SK-N-SH (cell line): ENCODE measurements at regions not wholly inside any gene's neighbourhood (a gene's known extent, or its start where the extent isn't known, plus 50 kb on each side); places are given as distances from the start of the nearest gene placed in this dataset.

Source experiments
- CTCF ChIA-PET: fragments of 300-600, 350-600 bp; formaldehyde crosslinking; extraction: SDS; loops from one replicate; lab custom pipeline; 2021; lab: Yijun Ruan, JAX
- POLR2A ChIA-PET: fragments of 350-600 bp; sonication (Branson Sonifier 250); formaldehyde crosslinking; extraction: SDS; loops from one replicate; lab custom pipeline; 2020; ENCODE audit warnings: antibody characterized with exemption, inconsistent platforms; lab: Yijun Ruan, JAX
- DNase-seq: peaks from one replicate; pipeline ENCODE4 v3.0.0; 2012
- H2AFZ ChIP-seq: fragments of 200-600 bp; sonication (generic); 2 replicates; pipeline ENCODE4 v1.8.1; 2016; ENCODE audit warnings: antibody characterized with exemption, mild to moderate bottlenecking, low read depth
- H3F3A ChIP-seq: fragments of 200-600 bp; sonication (generic); replicated peaks from 2 replicates; pipeline ENCODE3; 2016; ENCODE audit warnings: antibody characterized with exemption, mild to moderate bottlenecking; ENCODE audit not compliant: insufficient read depth
- H3K27ac ChIP-seq, 2 experiments: fragments of 200-500 bp in 1 of 2; fragments of 200-600 bp in 1 of 2; sonication (Bioruptor generic) in 1 of 2; sonication (generic), shearing (Covaris generic) in 1 of 2; 2 replicates each; pipeline versions ENCODE4 v1.5.1 to v1.6.1; 2014 to 2016; ENCODE audit warnings: low read depth in 2 of 2, inconsistent platforms in 1 of 2, low read length in 1 of 2, mild to moderate bottlenecking in 1 of 2, mixed read lengths in 1 of 2
- H3K27me3 ChIP-seq: fragments of 200-600 bp; sonication (generic), shearing (Covaris generic); 2 replicates; pipeline ENCODE4 v1.6.1; 2016; ENCODE audit warnings: mixed run types; ENCODE audit not compliant: insufficient read depth
- H3K36me3 ChIP-seq, 2 experiments: fragments of 200-500 bp in 1 of 2; fragments of 200-600 bp in 1 of 2; sonication (Bioruptor generic) in 1 of 2; sonication (generic) in 1 of 2; replicated peaks in 1 of 2; 2 replicates each; pipeline versions ENCODE3 to v1.5.1; 2014 to 2016; ENCODE audit warnings: low read length in 1 of 2, mild to moderate bottlenecking in 1 of 2; ENCODE audit not compliant: insufficient read depth in 2 of 2, control insufficient read depth in 1 of 2
- H3K4me1 ChIP-seq, 2 experiments: fragments of 200-500 bp in 1 of 2; fragments of 200-600 bp in 1 of 2; sonication (Bioruptor generic) in 1 of 2; sonication (generic), shearing (Covaris generic) in 1 of 2; 2 replicates each; pipeline versions ENCODE4 v1.5.1 to v1.6.1; 2014 to 2016; ENCODE audit warnings: low read depth in 1 of 2, low read length in 1 of 2, mixed run types in 1 of 2; ENCODE audit not compliant: insufficient read depth in 2 of 2, control insufficient read depth in 1 of 2
- H3K4me2 ChIP-seq: fragments of 200-600 bp; sonication (generic), shearing (Covaris generic); 2 replicates; pipeline ENCODE4 v1.6.1; 2017; ENCODE audit warnings: mixed run types
- H3K4me3 ChIP-seq, 2 experiments: fragments of 200-500 bp in 1 of 2; fragments of 200-600 bp in 1 of 2; sonication (Bioruptor generic) in 1 of 2; sonication (generic), shearing (Covaris generic) in 1 of 2; 2 replicates each; pipeline versions ENCODE4 v1.5.1 to v1.8.1; 2014 to 2016; ENCODE audit warnings: low read depth in 2 of 2, inconsistent platforms in 1 of 2, low read length in 1 of 2, mild to moderate bottlenecking in 1 of 2, mixed read lengths in 1 of 2, moderate library complexity in 1 of 2
- H3K79me2 ChIP-seq: fragments of 200-600 bp; sonication (generic); 2 replicates; pipeline ENCODE4 v1.8.1; 2017; ENCODE audit warnings: mild to moderate bottlenecking; ENCODE audit not compliant: insufficient read depth
- H3K9ac ChIP-seq: fragments of 200-600 bp; sonication (generic); 2 replicates; pipeline ENCODE4 v1.6.1; 2017; ENCODE audit warnings: mixed run types
- H3K9me2 ChIP-seq: fragments of 200-600 bp; sonication (generic); 2 replicates; pipeline ENCODE4 v1.6.1; 2017; ENCODE audit warnings: mixed run types
- H3K9me3 ChIP-seq: fragments of 200-600 bp; sonication (generic); 2 replicates; pipeline ENCODE4 v1.6.1; 2017; ENCODE audit warnings: mixed run types, mild to moderate bottlenecking, moderate library complexity
- H4K20me1 ChIP-seq: fragments of 200-600 bp; sonication (generic); 2 replicates; pipeline ENCODE4 v1.6.1; 2017; ENCODE audit warnings: mild to moderate bottlenecking, mixed run types; ENCODE audit not compliant: insufficient read depth
- CHD2 ChIP-seq: fragments of 150-350 bp; IDR thresholded peaks from 2 replicates; pipeline ENCODE4 v1.6.1; 2018; ENCODE audit warnings: low read length; ENCODE audit not compliant: partially characterized antibody
- CTCF ChIP-seq: fragments of 200-600 bp; sonication (generic); IDR thresholded peaks from 2 replicates; pipeline ENCODE4 v1.6.1; 2017; ENCODE audit warnings: antibody characterized with exemption, mild to moderate bottlenecking, moderate library complexity
- EZH2phosphoT487 ChIP-seq: fragments of 200-600 bp; sonication (generic); IDR thresholded peaks from 2 replicates; pipeline ENCODE4 v1.6.1; 2017; ENCODE audit warnings: low read depth, mixed run types, mild to moderate bottlenecking, antibody characterized with exemption, moderate library complexity, borderline replicate concordance
- FOXM1 ChIP-seq: IDR thresholded peaks from 2 replicates; pipeline ENCODE4 v1.4.0; 2012; ENCODE audit warnings: low read depth, mild to moderate bottlenecking
- GATA2 ChIP-seq: sonication (generic); formaldehyde crosslinking; IDR thresholded peaks from 2 replicates; pipeline ENCODE4 v1.5.0; 2020; ENCODE audit warnings: mild to moderate bottlenecking, missing genetic modification reagents
- JUND ChIP-seq: IDR thresholded peaks from 2 replicates; pipeline ENCODE4 v1.4.0; 2012
- MEF2A ChIP-seq: IDR thresholded peaks from 2 replicates; pipeline ENCODE4 v1.4.0; 2012; ENCODE audit warnings: low read depth, borderline replicate concordance
- MXI1 ChIP-seq: IDR thresholded peaks from 2 replicates; pipeline ENCODE4 v1.6.1; 2012; ENCODE audit warnings: mild to moderate bottlenecking, low read depth, low read length, improper control_type of control experiment
- NFIC ChIP-seq: IDR thresholded peaks from 2 replicates; pipeline ENCODE4 v1.4.0; 2012; ENCODE audit warnings: borderline replicate concordance
- PBX3 ChIP-seq: IDR thresholded peaks from 2 replicates; pipeline ENCODE4; 2012
- POLR2AphosphoS5 ChIP-seq: IDR thresholded peaks from 2 replicates; pipeline ENCODE4 v1.6.1; 2012; ENCODE audit warnings: low read depth, low read length
- RAD21 ChIP-seq: IDR thresholded peaks from 2 replicates; pipeline ENCODE4 v1.6.1; 2012; ENCODE audit warnings: mild to moderate bottlenecking, low read length
- REST ChIP-seq: IDR thresholded peaks from 2 replicates; pipeline ENCODE4 v1.6.1; 2012; ENCODE audit warnings: mild to moderate bottlenecking, low read depth, low read length, moderate library complexity
- RFX5 ChIP-seq: IDR thresholded peaks from 2 replicates; pipeline ENCODE4 v1.6.1; 2012; ENCODE audit warnings: mild to moderate bottlenecking, improper control_type of control experiment, low read length
- SIN3A ChIP-seq: IDR thresholded peaks from 2 replicates; pipeline ENCODE4 v1.6.1; 2012; ENCODE audit warnings: low read depth, mild to moderate bottlenecking, low read length, moderate library complexity, borderline replicate concordance
- SMC3 ChIP-seq: IDR thresholded peaks from 2 replicates; pipeline ENCODE4 v1.6.1; 2012; ENCODE audit warnings: low read depth, low read length, improper control_type of control experiment
- USF1 ChIP-seq: IDR thresholded peaks from 2 replicates; pipeline ENCODE4 v1.4.0; 2012; ENCODE audit warnings: low read depth, borderline replicate concordance
- WGBS: methylation state at CpG from one replicate; pipeline ENCODE4 v1.1.6; 2017; ENCODE audit warnings: low lambda C conversion rate; 5-methylcytosine and 5-hydroxymethylcytosine counted together
- TF ChIP-seq, protein P1 (sequence below): IDR thresholded peaks from 2 replicates; pipeline ENCODE4 v1.4.0; 2012; ENCODE audit warnings: low read depth, borderline replicate concordance

DNA sequence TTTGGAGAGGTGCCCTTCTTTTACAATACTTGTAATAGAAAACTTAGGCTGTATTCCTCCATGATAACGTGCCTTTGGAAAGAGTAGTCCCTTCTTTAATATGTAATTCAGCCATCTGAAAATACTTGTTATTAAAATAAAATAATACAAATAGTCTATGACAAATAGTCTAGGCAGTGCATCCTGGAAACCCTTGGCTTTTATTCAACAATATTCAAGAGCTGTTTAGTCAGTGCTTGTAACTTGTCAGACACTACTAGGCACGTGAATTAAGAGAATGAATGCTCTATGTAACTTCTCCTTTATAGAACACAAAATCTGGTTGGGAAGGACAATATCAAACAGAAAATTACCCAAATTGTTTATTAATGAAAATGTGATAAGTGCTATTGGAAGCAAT, 388.2 kb downstream of the MTX2 start:
- DNase-seq, result no peak

More for the DNA sequence above, 388.2 kb downstream of the MTX2 start:
- Histone ChIP-seq H4K20me1 (no peaks in the 10 kb centered on the region), H3K79me2 (no peaks in the 10 kb centered on the region), H3K27ac (no peak overlapping the region), H3K36me3 (no peaks in the 10 kb centered on the region), H2AFZ (0 out of 2 replicates have a peak overlapping the region, but pooled peaks have one; percentile 30), H3K4me1 (peaks cover 6 to 24% of the 10 kb centered on the region in 2 experiments; a peak in 3 of 4 replicates), H3K4me3 (no peak overlapping the region), H3F3A (no peaks in the 10 kb centered on the region), H3K9me2 (no peaks in the 10 kb centered on the region), H3K27me3 (no peaks in the 10 kb centered on the region), H3K9me3 (no peaks in the 10 kb centered on the region), H3K9ac (no peak overlapping the region), H3K4me2 (no peak overlapping the region)
- POLR2A ChIA-PET, result no interaction called here
- TF ChIP-seq SIN3A (no peak), CTCF (no peak), FOXM1 (no peak), EZH2phosphoT487 (no peak), RFX5 (no peak), GATA2 (no peak), MXI1 (no peak), REST (no peak), PBX3 (no peak), SMC3 (no peak), MEF2A (no peak), JUND (no peak), USF1 (no peak), RAD21 (no peak), POLR2AphosphoS5 (no peak), CHD2 (no peak), NFIC (no peak)
- TF ChIP-seq, protein P1, sequence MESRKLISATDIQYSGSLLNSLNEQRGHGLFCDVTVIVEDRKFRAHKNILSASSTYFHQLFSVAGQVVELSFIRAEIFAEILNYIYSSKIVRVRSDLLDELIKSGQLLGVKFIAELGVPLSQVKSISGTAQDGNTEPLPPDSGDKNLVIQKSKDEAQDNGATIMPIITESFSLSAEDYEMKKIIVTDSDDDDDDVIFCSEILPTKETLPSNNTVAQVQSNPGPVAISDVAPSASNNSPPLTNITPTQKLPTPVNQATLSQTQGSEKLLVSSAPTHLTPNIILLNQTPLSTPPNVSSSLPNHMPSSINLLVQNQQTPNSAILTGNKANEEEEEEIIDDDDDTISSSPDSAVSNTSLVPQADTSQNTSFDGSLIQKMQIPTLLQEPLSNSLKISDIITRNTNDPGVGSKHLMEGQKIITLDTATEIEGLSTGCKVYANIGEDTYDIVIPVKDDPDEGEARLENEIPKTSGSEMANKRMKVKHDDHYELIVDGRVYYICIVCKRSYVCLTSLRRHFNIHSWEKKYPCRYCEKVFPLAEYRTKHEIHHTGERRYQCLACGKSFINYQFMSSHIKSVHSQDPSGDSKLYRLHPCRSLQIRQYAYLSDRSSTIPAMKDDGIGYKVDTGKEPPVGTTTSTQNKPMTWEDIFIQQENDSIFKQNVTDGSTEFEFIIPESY, result no peak
- WGBS, result 58% methylated on average over 2 of the region's 2 CpGs
- CTCF ChIA-PET, result interaction anchor here (31.9 kb wide), 1 partner anchor 525 kb away, joined by 1047 read pairs; the partner anchor contains the start of genes HOXD8 and HOXD9
